Body of pancreas (tissue), 4 donors: ENCODE measurements at regions not wholly inside any gene's neighbourhood (a gene's known extent, or its start where the extent isn't known, plus 50 kb on each side); places are given as distances from the start of the nearest gene placed in this dataset.

ENCODE experiments used
- ATAC-seq: fragments of 150-250 bp; one replicate; pipeline ENCODE4 v1.9.1; 2016
- DNase-seq, 4 donors: peaks; one replicate each; pipeline ENCODE4 v3.0.0-alpha.2; 2019
- H3K27ac ChIP-seq, 4 donors: fragments of 200-600 bp; sonication (generic); 1 replicate in 3 of 4; 2 replicates in 1 of 4; pipeline versions ENCODE4 v1.5.1 to v1.6.1; 2016 to 2019; ENCODE audit warnings: mild to moderate bottlenecking in 1 of 4, mixed read lengths in 1 of 4, moderate library complexity in 1 of 4
- H3K27me3 ChIP-seq, 2 donors: fragments of 200-600 bp; sonication (generic); one replicate each; pipeline ENCODE4 v1.6.0; 2016; ENCODE audit warnings: mild to moderate bottlenecking in 1 of 2
- H3K36me3 ChIP-seq, 2 donors: fragments of 200-600 bp; sonication (generic); replicated peaks in 1 of 2; 2 replicates each; pipeline ENCODE4 v1.5.1; 2016; ENCODE audit warnings: low read depth in 2 of 2; ENCODE audit not compliant: insufficient read depth in 1 of 2
- H3K4me1 ChIP-seq: fragments of 200-600 bp; sonication (generic); one replicate; pipeline ENCODE4 v1.6.0; 2016
- H3K4me3 ChIP-seq, 2 donors: fragments of 200-600 bp; sonication (generic); 1 replicate in 1 of 2; 2 replicates in 1 of 2; pipeline ENCODE4 v1.5.1; 2016 to 2019
- H3K9me3 ChIP-seq, 3 donors: fragments of 200-600 bp; sonication (generic); 1 replicate in 2 of 3; 2 replicates in 1 of 3; pipeline ENCODE4 v1.5.1; 2016
- CTCF ChIP-seq, 7 experiments: fragments of 450-650 bp in 4 of 7; fragments of 200-600 bp in 3 of 7; sonication (generic) in 3 of 7; IDR thresholded peaks; one replicate each; pipeline ENCODE4 v1.5.1; 2016 to 2019; ENCODE audit warnings: antibody characterized with exemption in 7 of 7
- POLR2A ChIP-seq, 3 donors: fragments of 450-650 bp; IDR thresholded peaks; one replicate each; pipeline ENCODE4 v1.6.1; 2016; ENCODE audit warnings: antibody characterized with exemption in 3 of 3, mild to moderate bottlenecking in 2 of 3
- WGBS, 2 donors: methylation state at CpG; one replicate each; pipeline ENCODE4 v1.1.5; 2017; 5-methylcytosine and 5-hydroxymethylcytosine counted together
- intact Hi-C: fragments of 100-400 bp; cut with DNase I; formaldehyde crosslinking; loops from one replicate; pipeline ENCODE4 v1.15.1; 2023

DNA sequence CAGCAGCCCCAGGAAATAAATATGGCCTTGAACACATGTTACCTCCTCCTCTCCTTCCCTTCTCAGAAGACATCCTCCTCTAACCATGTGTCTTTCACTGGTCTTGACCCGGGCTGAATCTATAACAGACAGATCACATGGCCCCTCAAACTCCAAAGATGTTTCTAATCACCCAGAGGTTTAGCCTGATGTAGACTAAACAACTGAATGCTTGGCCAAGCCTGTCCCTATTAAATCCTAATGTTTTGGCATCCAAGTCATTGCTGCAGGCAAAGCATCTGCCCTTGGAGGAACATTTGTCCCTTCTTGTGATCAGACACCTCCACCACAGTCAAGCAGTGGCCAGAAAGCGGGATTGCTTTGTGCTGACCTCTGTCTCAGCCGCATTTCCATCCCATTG, 65.5 kb downstream of the ANKRD60 start:
- intact Hi-C loops = no loop called here
- Histone ChIP-seq H3K36me3 (no peaks in the 10 kb centered on the region), H3K4me1 (no peaks in the 10 kb centered on the region), H3K9me3 (no peaks in the 10 kb centered on the region), H3K27ac (no peak overlapping the region), H3K4me3 (no peak overlapping the region), H3K27me3 (no peaks in the 10 kb centered on the region)
- DNase-seq (no peak), ATAC-seq (no peak)
- 63 to 64% methylated on average over 3 of the region's 3 CpGs for WGBS, 2 donors
- no peak for TF ChIP-seq CTCF (IDR thresholded peaks at IDR 0.05)
- TF ChIP-seq POLR2A (IDR thresholded peaks at IDR 0.05) = no peak

DNA sequence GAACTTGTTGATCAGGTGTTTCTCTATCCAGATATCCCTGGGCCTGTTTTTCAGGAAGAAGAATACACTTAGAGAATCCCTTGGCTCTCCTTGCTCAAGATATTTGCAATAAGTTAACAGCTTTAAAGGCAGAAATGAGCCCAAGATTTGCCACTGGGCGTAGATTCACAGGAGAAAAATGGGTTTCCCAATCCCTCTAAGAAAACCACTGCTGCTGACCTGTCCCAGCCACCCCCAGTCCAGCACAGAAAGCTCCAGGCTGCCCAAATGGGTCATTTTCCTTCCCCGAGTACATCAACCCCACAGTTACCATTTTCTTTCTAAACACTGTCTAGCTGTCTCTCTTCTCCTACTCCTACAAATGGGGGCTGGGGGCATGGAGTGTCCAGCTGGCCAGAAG, 67.3 kb downstream of the ANKRD60 start:
- no peak for ATAC-seq
- no peak for DNase-seq
- Histone ChIP-seq H3K4me3 (no peak overlapping the region), H3K27me3 (no peaks in the 10 kb centered on the region), H3K9me3 (no peaks in the 10 kb centered on the region), H3K4me1 (no peaks in the 10 kb centered on the region), H3K36me3 (no peaks in the 10 kb centered on the region), H3K27ac (no peak overlapping the region)
- intact Hi-C loops = no loop called here
- WGBS, 2 donors = 47 to 70% methylated on average over 2 of the region's 2 CpGs
- no peak for TF ChIP-seq CTCF (IDR thresholded peaks at IDR 0.05)
- TF ChIP-seq POLR2A (IDR thresholded peaks at IDR 0.05) = no peak

- Histone ChIP-seq H3K4me1 (no peaks in the 10 kb centered on the region), H3K27ac (no peak overlapping the region), H3K27me3 (no peaks in the 10 kb centered on the region), H3K4me3 (no peak overlapping the region), H3K36me3 (no peaks in the 10 kb centered on the region), H3K9me3 (no peaks in the 10 kb centered on the region)
- 60 to 64% methylated on average over 17 of the region's 17 CpGs for WGBS, 2 donors
- DNase-seq = no peak
- no peak for ATAC-seq
- TF ChIP-seq CTCF (IDR thresholded peaks at IDR 0.05) = no peak
- TF ChIP-seq POLR2A (IDR thresholded peaks at IDR 0.05) = no peak
- intact Hi-C loops = no loop called here
Measured at GRCh38 chr20:58160451-58161061, 67.9 kb downstream of the ANKRD60 start.

- no peak overlapping the region for H3K27ac ChIP-seq
- intact Hi-C loops = no loop called here
- ATAC-seq (no peak), DNase-seq (no peak)
- no peaks in the 10 kb centered on the region for H3K9me3 ChIP-seq
- no peaks in the 10 kb centered on the region for H3K27me3 ChIP-seq
- WGBS, 2 donors = 48 to 63% methylated on average over 13 of the region's 13 CpGs
- H3K4me3 ChIP-seq = no peak overlapping the region
- H3K36me3 ChIP-seq = no peaks in the 10 kb centered on the region
- no peak for TF ChIP-seq POLR2A (IDR thresholded peaks at IDR 0.05)
- TF ChIP-seq CTCF (IDR thresholded peaks at IDR 0.05) = no peak
- no peaks in the 10 kb centered on the region for H3K4me1 ChIP-seq
Measured at GRCh38 chr20:58155148-58155925, 73.1 kb downstream of the ANKRD60 start.

DNA sequence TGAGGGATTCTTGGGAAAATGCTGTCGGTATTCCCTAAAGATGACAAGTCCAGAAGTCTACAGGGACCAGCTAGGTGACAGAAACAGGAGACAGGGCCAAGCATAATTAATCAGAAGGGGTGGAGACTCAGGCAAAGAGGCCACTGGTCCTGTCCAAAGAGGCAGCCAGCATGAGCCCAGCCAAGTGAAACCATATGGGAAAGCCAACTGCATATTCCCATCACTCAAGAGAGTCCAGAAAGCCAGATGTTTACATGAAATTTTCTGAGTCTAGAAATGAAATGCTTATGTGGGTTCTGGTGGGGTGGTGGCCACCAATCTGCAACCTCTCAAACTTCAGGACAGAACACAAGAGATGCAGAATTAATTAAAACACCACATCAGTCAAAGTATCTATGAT, 74.3 kb downstream of the ANKRD60 start:
- TF ChIP-seq CTCF (IDR thresholded peaks at IDR 0.05) (no peak), POLR2A (IDR thresholded peaks at IDR 0.05) (no peak)
- 89 to 92% methylated on average over 1 of the region's 1 CpG for WGBS, 2 donors
- Histone ChIP-seq H3K9me3 (no peaks in the 10 kb centered on the region), H3K27ac (no peak overlapping the region), H3K36me3 (no peaks in the 10 kb centered on the region), H3K4me1 (no peaks in the 10 kb centered on the region), H3K27me3 (no peaks in the 10 kb centered on the region), H3K4me3 (no peak overlapping the region)
- DNase-seq = no peak
- ATAC-seq = no peak
- intact Hi-C loops = no loop called here
